Mesodermal cell (in vitro differentiated cells): ENCODE measurements at regions not wholly inside any gene's neighbourhood (a gene's known extent, or its start where the extent isn't known, plus 50 kb on each side); places are given as distances from the start of the nearest gene placed in this dataset.

ENCODE experiments used
- H3K27ac ChIP-seq: 2 replicates; pipeline ENCODE4 v1.7.0; 2013; ENCODE audit warnings: mild to moderate bottlenecking, low read depth, low read length, moderate library complexity; ENCODE audit not compliant: severe bottlenecking
- H3K36me3 ChIP-seq: 2 replicates; pipeline ENCODE4 v1.7.1; 2013; ENCODE audit warnings: mild to moderate bottlenecking, low read length, moderate library complexity; ENCODE audit not compliant: control insufficient read depth, insufficient read depth
- H3K4me1 ChIP-seq: one replicate; pipeline ENCODE4 v1.7.1; 2013; ENCODE audit warnings: mild to moderate bottlenecking, low read length; ENCODE audit not compliant: insufficient read depth, control insufficient read depth, poor library complexity, severe bottlenecking
- H3K4me3 ChIP-seq: 2 replicates; pipeline ENCODE4 v1.7.0; 2013; ENCODE audit warnings: low read length, control low read depth, mild to moderate bottlenecking; ENCODE audit not compliant: insufficient read depth, poor library complexity, severe bottlenecking; ENCODE audit errors: extremely low read depth
- H3K9me3 ChIP-seq: 2 replicates; pipeline ENCODE4 v1.7.1; 2013; ENCODE audit warnings: mild to moderate bottlenecking, low read length, moderate library complexity; ENCODE audit not compliant: control insufficient read depth
- WGBS, 2 experiments: methylation state at CpG; one replicate each; pipeline ENCODE4 v1.1.5; 2013; ENCODE audit warnings: missing lambda C conversion rate in 2 of 2; ENCODE audit not compliant: insufficient coverage in 2 of 2; 5-methylcytosine and 5-hydroxymethylcytosine counted together

- Histone ChIP-seq H3K36me3 (no peaks in the 10 kb centered on the region), H3K9me3 (no peaks in the 10 kb centered on the region), H3K4me3 (no peak overlapping the region), H3K4me1 (no peaks in the 10 kb centered on the region), H3K27ac (no peak overlapping the region)
- WGBS, 2 experiments, result no CpG with 5 or more reads among the region's 1 CpG
Observed at GRCh38 chr18:34280000-34280399, 55.3 kb upstream of the NOL4 start.

GRCh38 chr18:34280653-34281052 lies 55.9 kb upstream of the NOL4 start:
- Histone ChIP-seq H3K36me3 (no peaks in the 10 kb centered on the region), H3K4me3 (no peak overlapping the region), H3K27ac (no peak overlapping the region), H3K4me1 (no peaks in the 10 kb centered on the region), H3K9me3 (no peaks in the 10 kb centered on the region)
- WGBS, 2 experiments, result 80 to 83% methylated on average over 1 of the region's 4 CpGs

DNA sequence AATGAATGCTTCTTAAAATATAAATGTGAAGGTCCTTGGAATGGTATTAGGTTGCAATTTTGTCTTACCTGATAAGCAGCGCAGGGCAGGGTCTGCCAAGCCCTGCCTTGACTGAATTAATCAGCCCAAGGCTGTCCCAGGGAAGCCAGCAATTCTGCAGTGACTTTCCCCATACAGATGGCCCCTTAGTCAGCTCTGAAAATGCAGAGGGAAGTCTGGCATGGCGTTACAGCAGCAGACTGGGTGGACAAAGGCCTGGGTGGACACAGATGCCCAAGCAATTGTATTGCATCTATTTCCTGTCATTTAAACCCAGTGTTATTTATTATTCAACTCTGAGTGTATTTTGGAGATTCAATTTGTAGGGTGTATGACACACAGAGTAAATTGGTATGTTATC lies 56.6 kb upstream of the NOL4 start:
- H3K27ac ChIP-seq, result no peak overlapping the region
- no peaks in the 10 kb centered on the region for H3K9me3 ChIP-seq
- no peak overlapping the region for H3K4me3 ChIP-seq
- H3K4me1 ChIP-seq, result no peaks in the 10 kb centered on the region
- no peaks in the 10 kb centered on the region for H3K36me3 ChIP-seq
- WGBS, 2 experiments, result 91 to 100% methylated on average over 1 to 2 of the region's 2 CpGs

GRCh38 chr18:34281722-34282121 lies 57.0 kb upstream of the NOL4 start:
- H3K27ac ChIP-seq, result no peak overlapping the region
- 88 to 90% methylated on average over 2 of the region's 3 CpGs for WGBS, 2 experiments

DNA sequence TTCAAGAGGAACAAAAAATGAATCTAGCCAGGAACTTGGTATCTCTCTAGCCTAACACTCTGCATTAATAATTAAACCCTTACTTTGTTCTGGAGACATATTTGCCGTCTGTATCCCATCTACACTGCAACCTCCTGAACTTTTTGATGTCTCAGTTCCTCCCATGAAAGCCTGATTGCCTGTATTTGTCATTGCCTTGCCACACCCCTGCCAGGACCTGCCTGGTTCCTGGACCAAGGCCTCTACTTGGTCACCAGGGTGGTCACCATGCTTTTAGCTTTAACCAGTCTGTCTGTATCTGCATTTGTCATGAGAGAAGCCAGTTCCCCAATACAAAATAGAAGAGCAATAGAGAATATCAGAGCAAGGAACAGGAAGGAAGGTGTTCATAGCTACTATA lies 58.8 kb upstream of the NOL4 start:
- Histone ChIP-seq H3K9me3 (no peaks in the 10 kb centered on the region), H3K4me3 (no peak overlapping the region), H3K4me1 (no peaks in the 10 kb centered on the region), H3K27ac (no peak overlapping the region), H3K36me3 (no peaks in the 10 kb centered on the region)
- WGBS, 2 experiments, result 73 to 100% methylated on average over 1 of the region's 1 CpG

More at GRCh38 chr18:34281722-34282121, 57.0 kb upstream of the NOL4 start:
- H3K9me3 ChIP-seq, result no peaks in the 10 kb centered on the region
- no peaks in the 10 kb centered on the region for H3K36me3 ChIP-seq
- H3K4me1 ChIP-seq, result no peaks in the 10 kb centered on the region
- no peak overlapping the region for H3K4me3 ChIP-seq

DNA sequence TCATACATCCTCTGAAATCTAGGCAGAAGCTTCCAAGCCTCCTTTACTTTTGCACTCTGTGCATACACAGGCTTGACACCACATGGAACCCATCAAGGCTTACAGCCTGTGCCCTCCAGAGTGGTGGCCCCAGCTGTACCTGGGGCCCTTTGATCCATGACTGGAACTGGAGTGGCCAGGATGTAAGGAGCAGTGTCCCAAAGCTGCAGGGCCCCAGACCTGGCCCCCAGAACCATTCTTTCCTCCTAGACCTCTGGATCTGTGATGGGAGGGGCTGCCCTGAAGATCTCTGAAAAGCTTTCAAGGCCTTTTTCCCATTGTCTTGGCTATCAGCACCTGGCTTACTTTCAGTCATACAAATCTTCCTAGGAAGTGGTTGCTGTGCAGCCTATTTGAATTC lies 63.1 kb upstream of the NOL4 start:
- Histone ChIP-seq H3K36me3 (no peaks in the 10 kb centered on the region), H3K27ac (no peak overlapping the region), H3K4me3 (no peak overlapping the region), H3K9me3 (no peaks in the 10 kb centered on the region), H3K4me1 (no peaks in the 10 kb centered on the region)

GRCh38 chr18:34292594-34292993 lies 67.9 kb upstream of the NOL4 start:
- Histone ChIP-seq H3K4me3 (no peak overlapping the region), H3K36me3 (no peaks in the 10 kb centered on the region), H3K27ac (no peak overlapping the region), H3K4me1 (no peaks in the 10 kb centered on the region), H3K9me3 (no peaks in the 10 kb centered on the region)
- 71 to 86% methylated on average over 1 of the region's 2 CpGs for WGBS, 2 experiments

DNA sequence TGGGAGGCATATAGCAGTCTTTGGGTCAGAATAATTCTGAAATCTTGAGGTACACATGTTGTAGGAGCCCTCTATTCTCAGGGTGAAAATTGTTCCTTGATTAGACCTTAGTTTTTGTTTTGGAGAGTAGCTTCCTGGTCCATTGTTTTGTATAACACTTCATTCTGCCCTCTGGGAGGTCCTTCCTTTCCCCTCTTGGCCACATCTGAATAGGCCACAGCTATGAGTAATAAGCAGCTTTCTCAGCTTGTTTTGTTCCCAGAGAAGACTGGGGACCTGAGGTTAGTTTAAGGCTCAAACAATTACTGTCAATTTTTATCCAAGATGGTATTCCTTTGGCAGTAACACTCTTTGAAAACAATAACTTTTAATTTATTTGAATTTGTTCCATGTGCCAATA lies 72.6 kb upstream of the NOL4 start:
- Histone ChIP-seq H3K27ac (no peak overlapping the region), H3K36me3 (no peaks in the 10 kb centered on the region), H3K4me3 (no peak overlapping the region), H3K9me3 (no peaks in the 10 kb centered on the region), H3K4me1 (no peaks in the 10 kb centered on the region)

DNA sequence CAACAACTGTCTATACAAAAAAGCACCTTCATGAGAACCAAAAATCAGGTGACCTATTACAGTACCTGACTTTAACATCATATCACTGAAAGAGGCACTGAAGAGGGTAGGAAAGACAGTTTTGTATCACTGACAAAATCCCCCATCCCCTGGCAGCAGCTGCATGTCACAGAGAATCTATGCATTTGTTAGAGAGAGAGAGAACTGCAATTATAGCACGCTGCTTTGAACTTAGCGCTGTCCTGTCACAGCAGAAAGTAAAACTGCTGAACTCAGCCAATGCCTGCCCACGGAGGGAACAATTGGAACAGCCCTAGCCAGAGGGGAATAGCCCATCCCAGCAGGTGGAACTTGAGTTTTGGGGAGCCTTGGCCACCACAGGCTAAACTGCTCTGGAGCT lies 75.1 kb upstream of the NOL4 start:
- Histone ChIP-seq H3K27ac (no peak overlapping the region), H3K4me1 (no peaks in the 10 kb centered on the region), H3K4me3 (no peak overlapping the region), H3K36me3 (no peaks in the 10 kb centered on the region), H3K9me3 (no peaks in the 10 kb centered on the region)
- 80 to 90% methylated on average over 2 to 3 of the region's 3 CpGs for WGBS, 2 experiments

- no peaks in the 10 kb centered on the region for H3K9me3 ChIP-seq
Observed at GRCh38 chr18:34311468-34311867, 86.8 kb upstream of the NOL4 start.

GRCh38 chr18:34314847-34315246 lies 90.1 kb upstream of the NOL4 start:
- H3K4me1 ChIP-seq, result no peaks in the 10 kb centered on the region
- H3K9me3 ChIP-seq, result no peaks in the 10 kb centered on the region
- no peak overlapping the region for H3K27ac ChIP-seq
- no peak overlapping the region for H3K4me3 ChIP-seq
- WGBS, 2 experiments, result no CpG with 5 or more reads among the region's 4 CpGs
- H3K36me3 ChIP-seq, result no peaks in the 10 kb centered on the region

More at GRCh38 chr18:34311468-34311867, 86.8 kb upstream of the NOL4 start:
- H3K36me3 ChIP-seq, result no peaks in the 10 kb centered on the region
- no peaks in the 10 kb centered on the region for H3K4me1 ChIP-seq
- WGBS, 2 experiments, result no CpG with 5 or more reads among the region's 1 CpG
- no peak overlapping the region for H3K27ac ChIP-seq
- H3K4me3 ChIP-seq, result no peak overlapping the region
